NCI-H510A treated with DMSO at 0.1 percent for 48 hours (cell line): ENCODE measurements at regions not wholly inside any gene's neighbourhood (a gene's known extent, or its start where the extent isn't known, plus 50 kb on each side); places are given as distances from the start of the nearest gene placed in this dataset.

Experiments
- DNase-seq: peaks from one replicate; lab custom pipeline; 2025; lab: John Stamatoyannopoulos, UW

DNA sequence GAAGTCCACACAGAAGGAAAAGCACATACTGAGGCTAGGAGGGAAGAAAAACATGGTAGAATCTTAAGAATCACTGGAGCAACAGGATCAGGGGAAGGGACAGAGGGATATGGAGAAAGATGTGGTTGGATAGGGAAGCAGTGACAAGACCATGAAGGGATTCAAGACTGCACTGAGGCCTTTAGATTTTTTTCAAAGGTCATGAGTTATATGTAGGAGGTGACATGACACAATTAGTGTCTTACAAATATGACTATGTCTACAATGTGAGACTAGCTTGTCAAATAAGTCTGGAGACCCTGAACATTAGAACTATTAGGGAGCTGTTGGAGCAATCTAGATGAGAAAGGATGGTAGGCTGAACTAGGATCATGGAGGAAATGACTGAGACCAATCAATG is 1130.3 kb upstream of the ZEB2 start:
- no peak for DNase-seq

- no peak for DNase-seq
Measured at GRCh38 chr2:145649061-145649460, 1129.1 kb upstream of the ZEB2 start.

- no peak for DNase-seq
Measured at GRCh38 chr2:145644820-145645302, 1124.9 kb upstream of the ZEB2 start.

DNA sequence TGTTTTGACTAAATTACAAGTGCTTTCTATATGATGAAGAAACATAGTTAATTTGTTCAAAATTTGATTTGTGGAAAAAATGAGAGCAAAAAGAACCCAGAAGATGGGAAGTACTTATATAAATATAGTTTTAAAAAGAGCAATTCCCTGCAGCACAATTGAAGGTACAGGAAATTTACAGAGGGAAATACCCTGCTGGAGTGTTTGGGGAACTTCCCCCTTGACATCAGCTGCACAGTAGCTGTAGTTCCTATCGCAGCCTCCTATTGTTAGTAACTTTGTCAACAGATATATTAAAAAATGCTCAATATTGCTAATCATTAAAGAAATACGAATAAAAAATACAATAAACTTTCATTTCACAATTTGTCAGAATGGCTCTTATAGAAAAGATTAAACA is 1118.8 kb upstream of the ZEB2 start:
- DNase-seq, result no peak

- no peak for DNase-seq
Measured at GRCh38 chr2:145635706-145636427, 1115.9 kb upstream of the ZEB2 start.

DNA sequence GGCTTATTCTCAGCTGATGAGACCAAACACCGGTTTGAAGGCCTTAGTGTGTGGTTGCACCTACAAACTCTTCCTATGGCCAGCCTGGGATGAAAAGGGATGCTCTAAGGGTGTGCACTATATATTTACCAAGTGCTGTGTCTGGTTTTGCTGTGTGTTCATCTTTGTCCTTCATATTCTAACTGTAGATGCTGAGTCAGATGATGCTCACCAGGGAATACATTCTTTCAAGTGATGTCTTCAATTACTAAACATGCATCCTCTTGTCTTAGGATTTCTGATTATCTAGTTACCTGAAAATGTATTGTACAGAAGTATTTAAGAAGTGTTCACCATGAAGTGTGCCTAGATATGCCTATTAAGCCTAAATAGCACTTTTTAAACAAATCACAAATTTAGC is 1111.6 kb upstream of the ZEB2 start:
- DNase-seq, result no peak

DNA sequence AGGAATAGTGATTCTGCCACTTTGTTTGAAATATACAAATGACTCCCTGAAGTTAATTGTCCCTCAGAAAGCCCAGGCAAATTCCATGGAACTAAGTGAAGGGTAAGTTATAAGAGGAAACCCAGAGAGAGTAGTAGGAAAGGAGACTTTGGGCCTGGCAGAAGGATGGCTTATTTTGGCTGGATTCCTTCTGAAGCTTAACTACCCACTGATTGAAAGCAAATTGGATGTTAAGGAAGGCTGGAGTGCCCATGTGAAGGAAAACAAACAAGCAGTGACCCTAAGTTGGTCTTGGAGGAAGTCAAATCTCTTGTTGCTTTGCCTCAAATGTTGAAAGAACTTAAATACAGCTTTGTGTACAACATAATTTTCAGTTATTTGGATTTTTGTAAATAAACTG is 1106.4 kb upstream of the ZEB2 start:
- DNase-seq, result no peak

DNA sequence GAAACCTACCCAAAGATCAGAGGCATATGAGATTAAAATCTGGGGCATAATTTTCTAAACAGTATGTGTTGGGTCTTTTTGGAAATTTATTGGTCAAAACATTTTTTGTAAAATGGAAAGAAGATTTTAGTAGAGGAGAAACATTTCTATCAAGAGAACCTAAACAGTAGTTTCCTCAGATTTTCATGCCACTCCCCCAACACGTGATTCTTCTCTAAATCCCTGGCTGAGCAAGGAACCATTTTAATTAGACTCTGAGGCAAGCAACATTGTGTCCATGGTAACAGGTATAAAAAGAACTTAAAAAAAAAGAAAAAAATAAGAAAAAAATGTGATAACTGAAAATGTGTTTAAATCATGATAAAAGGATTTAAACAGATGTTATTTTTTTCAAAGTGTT is 1105.2 kb upstream of the ZEB2 start:
- DNase-seq, result no peak

- no peak for DNase-seq
Measured at GRCh38 chr2:145623136-145623535, 1103.2 kb upstream of the ZEB2 start.

DNA sequence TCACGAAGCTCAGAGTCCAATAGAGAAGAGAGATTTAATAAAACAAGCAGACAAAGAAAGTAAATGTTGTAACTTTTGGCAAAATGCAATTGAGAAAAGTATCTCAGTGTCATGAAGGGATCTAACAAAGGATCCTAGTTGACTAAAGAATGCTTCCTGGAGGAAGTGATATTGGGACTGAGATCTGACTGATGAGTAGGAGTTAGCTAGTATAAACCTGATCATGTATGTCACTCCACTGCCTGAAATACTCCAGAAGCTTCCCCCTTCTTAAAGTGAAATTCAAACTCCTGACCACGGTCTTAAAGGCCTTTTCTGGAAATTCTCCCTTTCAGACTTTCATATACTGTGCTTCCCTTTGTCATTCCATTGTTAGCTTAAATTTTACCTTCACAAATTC is 1102.4 kb upstream of the ZEB2 start:
- DNase-seq, result no peak

DNA sequence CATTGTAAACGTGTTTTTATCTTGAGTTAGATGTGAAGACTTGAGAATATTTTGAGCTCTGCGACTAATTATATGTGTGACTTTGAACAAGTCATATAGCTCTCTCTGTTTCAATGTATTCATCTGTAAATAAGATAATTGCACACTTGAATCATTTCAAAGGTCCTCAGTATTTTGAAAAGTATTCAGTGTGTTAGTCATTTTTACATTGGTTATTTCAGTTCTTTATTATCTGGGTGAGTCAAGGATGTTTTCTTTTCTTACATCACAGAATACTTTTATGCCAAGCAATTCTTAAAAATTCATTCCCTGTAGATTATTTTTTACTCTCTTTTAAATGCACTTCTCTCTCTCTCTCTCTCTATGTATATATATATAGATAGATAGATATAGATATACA is 1098.0 kb upstream of the ZEB2 start:
- no peak for DNase-seq

DNA sequence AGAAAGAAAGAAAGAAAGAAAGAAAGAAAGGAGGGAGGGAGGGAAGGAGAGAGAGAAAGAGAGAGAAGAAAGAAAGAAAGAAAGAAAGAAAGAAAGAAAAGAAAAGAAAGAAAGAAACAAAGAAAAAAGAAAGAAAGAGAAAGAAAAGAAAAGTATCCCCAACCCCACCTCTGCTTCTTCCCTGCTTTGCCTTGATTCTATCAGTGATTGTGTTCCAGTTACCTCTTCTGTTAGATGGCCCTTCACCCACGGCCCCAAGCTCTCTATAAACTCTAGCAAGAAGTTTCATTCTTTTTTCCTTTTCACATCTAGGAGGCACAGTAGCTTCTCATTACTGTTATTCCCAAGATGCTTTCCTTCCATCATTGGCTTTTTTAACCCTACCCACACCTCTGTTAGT is 1097.5 kb upstream of the ZEB2 start:
- no peak for DNase-seq

DNA sequence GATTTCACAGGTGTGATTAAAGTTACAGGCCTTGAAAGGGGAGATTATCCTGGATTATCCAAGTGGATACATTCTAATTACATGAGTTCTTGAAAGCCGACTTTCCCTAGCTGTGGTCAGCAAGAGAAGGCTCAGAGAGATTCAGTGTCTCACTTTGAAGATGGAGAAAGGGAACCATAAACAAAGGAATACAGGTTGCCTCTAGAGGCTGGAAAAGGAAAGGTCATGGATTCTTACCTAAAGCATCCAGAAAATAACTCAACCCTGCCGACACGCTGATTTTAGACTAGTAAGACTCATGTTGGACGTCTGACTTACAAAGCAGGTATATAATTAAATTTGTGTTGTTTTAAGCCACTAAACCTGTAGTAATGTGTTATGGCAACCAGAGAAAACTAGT is 1095.7 kb upstream of the ZEB2 start:
- DNase-seq, result no peak

DNA sequence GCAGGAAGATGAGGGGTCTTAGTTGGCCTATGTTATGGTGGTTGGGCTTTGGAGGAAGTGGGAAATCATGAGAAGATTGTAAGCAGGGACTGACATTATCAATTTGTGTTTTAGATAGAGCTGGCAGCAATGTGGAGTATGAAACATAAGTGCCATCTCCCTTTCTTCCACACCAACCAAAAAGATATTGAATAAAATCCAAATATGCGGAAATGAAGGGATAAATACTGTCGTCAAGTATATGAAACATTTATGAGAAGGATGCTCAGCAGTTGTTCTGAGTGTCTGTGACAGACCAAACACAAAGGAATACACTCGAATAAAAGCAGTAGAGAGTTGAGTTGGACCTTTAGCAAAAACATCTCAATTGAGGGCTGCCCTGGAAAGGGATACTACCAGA is 1090.0 kb upstream of the ZEB2 start:
- no peak for DNase-seq

GRCh38 chr2:145601361-145601925 is 1081.5 kb upstream of the ZEB2 start:
- no peak for DNase-seq

DNA sequence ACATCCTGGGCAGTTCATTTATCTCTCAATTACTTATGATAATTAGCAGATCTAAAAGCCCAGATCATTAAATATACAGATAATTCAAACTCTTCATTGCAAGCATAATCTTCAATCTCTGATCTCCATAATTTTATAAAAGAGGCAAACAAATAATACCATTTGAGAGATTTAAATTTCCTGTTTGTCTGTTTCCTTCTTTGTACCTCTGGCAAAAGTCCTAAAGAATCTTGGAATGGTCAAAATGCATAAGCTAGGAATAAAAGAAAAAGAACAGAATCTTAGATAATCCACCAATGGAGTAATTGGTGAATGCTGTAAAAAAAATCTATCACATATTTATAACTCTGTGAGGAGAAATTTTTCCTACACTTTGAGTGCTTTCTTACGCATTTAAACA is 1080.9 kb upstream of the ZEB2 start:
- no peak for DNase-seq

GRCh38 chr2:145599756-145600155 is 1079.8 kb upstream of the ZEB2 start:
- DNase-seq, result no peak

DNA sequence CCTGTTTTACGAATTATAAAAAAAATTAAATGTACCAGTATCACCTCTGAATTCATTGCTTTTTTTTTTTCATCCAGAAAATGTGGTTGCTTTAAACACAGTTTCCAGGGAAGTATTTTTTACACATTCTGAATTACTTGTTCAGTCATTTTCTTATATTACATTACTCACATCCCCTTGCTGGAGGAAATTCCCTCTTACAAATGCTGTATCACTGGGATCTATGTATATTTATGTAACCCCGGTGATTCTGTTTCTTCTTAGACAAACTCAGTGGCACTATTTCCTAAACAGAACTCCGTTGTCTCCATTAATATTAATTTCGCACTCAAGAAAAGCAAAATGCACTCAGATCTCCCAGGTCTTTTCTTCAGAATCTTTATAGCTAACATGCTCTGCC is 1078.5 kb upstream of the ZEB2 start:
- DNase-seq, result no peak

DNA sequence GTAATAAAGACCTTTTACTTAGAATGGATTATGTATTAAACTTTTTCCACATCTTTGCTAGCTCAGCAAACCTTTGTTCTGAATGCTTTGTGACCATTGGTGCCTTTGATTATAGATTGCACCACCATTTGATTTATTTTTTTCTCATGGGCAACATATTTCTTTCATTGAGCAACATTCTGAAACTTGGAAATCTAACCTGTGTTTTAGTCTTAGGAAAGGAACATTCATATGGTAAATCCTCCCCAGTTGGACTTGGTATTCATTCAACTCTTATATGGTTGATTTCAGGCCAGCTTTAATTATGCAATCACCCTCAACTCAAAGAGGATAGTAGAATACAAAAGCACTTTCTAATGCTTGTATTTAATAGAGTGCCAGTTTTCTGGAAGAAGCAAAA is 1077.9 kb upstream of the ZEB2 start:
- DNase-seq, result no peak

GRCh38 chr2:145597006-145597405 is 1077.1 kb upstream of the ZEB2 start:
- DNase-seq, result no peak

GRCh38 chr2:145596416-145596815 is 1076.5 kb upstream of the ZEB2 start:
- no peak for DNase-seq

GRCh38 chr2:145595296-145595695 is 1075.4 kb upstream of the ZEB2 start:
- no peak for DNase-seq

DNA sequence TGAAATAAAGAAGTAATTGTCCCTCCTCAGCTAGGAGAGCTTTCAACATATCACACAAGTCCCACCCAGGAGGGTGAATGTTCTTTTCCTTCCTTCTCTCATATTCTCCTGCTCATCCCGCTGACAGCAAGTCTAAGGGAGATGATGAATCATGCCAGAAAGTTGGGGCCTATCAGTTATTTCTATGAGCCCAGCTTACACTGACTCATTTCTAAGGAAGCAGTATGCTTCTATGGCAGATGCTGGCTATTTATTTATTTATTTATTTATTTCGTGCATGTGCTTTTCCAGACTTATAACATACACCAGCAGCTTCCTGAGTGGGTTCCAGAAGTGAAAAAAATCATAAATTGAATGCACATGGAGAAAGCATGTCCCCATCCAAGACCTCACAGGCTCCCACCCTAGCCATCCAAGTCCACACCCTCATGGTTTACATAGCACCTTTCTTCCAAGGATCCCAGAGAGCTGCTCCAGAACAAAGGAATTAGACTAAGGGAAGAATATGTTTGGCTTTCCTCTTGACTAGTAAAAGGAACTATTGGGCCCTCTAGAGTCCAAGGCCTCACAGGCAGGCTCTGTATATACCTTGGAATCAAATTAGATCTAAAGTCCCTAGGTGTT is 1074.2 kb upstream of the ZEB2 start:
- DNase-seq, result no peak

DNA sequence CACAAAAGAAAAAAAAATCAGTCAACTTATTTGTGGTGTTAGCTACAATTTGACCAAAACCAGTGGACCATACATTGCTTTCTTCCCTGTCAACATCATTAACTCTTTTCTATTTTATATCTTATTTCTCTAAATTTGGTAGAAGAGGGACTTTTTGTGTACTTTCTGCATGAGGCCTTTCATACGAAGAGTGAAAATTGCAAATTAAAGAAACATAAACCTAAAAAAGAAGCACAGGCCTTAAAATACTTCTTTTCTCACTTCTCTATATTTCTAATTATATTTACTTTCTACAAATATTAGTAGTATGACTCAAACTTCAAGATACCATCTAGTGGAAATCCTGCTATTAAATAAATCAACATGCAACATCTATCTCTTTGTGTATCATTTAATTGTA is 1073.4 kb upstream of the ZEB2 start:
- DNase-seq, result no peak
